ENCODE measurements at regions not wholly inside any gene's neighbourhood (a gene's known extent, or its start where the extent isn't known, plus 50 kb on each side); places are given as distances from the start of the nearest gene placed in this dataset.

DNA sequence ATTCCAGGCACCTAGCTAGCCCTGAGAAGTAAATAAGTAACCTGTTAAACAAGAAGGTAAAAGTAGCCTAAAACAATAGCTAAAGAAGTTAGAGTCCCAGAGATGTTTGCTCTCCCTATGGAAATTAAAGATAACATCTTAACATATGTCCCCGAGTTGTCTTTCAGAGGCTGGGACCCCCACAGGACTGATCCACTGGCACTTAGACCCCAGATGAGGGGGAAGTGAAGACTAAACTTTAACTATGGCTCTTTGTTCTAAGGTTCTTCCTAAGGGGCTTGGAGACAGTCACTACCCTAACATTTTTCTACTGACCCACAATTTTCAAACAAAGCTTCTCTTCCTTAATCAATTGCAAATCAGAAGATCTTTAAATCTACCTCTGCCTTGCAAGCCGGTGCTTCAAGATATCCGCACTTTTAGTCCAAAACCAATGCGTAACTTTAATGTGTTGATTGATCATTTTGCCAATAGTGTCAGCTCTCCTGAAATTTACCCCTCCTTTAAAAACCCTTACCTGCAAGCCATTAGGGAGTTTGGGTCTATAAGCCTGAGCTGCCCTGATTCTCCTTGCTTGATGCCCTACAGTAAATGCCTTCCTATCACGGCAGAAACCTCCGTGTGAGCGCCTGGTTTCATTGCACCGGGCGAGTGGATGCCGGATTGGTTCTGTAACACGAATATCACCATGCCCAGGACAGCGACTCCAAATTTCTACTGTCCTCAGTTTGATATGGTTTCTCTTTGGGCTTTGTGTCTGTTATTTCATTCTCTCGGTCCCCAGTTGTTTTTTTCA lies 404.4 kb downstream of the SIPA1L2 start:
- no peak for DNase-seq

DNA sequence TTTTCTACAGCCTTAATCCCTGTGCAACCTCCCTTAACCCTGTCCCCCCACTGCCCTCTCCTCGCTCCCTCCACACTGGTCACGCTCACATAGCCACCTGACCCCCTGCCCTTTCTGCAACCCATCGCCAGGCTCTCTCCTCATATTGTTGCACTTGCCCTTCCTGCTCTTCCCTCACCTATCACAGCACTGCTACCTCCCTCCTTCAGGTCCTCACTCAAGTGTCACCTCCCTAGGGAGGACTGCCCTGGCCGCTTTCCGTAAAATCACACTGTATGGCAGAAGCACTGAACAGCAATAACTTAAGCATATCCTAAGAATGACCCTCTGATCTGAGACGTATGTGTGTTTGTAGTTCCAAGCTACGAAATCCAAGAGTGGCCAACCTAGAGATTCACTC lies 406.0 kb downstream of the SIPA1L2 start:
- DNase-seq = no peak

DNA sequence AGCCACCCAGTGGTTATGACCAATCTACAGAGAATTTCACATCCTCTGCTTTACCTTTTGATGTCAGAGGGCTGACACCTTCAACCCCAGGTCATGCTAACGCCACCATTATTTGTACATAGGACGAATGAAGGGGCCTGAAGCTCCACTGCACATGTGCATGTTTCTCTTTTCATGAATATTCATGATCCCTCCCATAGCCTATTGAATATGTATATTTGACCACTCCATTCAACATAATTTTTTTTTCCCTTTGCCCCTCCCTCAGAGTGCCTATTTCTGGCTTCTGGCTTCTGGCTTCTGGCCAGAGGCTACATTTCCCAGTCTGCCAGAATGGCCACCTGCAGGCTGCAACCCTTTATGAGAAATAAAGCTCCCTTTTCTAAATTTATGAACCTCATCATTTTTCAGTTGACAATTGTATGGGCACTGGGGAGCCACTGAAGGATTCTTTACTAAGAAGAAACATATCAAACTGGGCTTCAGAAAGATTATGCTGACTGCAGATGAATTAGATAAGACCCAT lies 406.7 kb downstream of the SIPA1L2 start:
- no peak for DNase-seq

DNA sequence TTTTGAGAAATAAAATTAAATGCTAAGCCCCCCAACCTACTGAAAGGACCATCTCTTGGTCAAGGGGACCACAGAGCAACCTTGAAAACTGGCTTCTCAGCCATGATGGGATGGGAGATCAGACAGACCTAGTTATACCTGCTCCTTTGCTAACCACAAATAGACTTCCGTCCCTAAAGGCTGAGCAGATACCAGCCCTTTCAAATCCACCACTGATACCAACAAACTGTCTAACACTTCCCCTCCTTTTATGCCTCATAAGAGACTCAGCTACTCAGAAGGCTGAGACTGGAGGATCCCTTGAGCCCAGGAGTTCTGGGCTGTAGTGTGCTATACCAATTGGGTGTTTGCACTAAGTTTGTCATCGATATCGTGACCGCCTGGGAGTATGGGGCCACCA lies 407.3 kb downstream of the SIPA1L2 start:
- DNase-seq = no peak

DNA sequence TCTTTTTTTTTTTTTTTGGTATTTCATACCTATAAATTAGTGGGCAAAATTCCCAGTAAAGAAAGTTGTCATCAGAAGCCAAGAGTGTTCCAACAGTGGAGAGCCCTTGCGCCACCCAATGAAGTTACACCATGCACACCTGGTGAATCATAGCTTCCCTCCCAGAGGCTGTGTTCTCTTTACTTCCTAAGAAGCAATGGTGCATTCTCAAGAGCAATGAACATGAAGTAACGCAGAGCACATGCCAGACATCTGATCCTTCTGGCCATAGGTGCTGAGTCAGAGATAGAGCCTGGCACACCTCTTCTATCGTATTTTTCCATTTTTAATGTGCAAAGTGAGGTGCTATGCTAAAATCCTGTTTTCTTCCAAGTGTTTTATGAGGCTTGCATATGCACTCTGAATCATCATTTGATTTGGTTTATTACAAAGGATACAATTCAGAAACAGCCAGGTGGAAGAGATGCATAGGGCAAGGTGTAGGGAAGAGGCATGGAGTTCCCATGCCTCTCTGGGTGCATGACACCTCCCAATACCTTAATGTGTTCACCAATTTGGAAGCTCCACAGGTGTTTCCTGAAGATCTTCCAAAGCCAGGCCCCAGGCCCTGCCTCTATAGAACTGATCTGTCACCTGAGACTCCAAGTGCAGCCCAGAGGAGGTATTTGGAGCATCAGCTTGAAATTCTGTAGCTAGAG lies 408.0 kb downstream of the SIPA1L2 start:
- peak; percentile 85 for DNase-seq

DNA sequence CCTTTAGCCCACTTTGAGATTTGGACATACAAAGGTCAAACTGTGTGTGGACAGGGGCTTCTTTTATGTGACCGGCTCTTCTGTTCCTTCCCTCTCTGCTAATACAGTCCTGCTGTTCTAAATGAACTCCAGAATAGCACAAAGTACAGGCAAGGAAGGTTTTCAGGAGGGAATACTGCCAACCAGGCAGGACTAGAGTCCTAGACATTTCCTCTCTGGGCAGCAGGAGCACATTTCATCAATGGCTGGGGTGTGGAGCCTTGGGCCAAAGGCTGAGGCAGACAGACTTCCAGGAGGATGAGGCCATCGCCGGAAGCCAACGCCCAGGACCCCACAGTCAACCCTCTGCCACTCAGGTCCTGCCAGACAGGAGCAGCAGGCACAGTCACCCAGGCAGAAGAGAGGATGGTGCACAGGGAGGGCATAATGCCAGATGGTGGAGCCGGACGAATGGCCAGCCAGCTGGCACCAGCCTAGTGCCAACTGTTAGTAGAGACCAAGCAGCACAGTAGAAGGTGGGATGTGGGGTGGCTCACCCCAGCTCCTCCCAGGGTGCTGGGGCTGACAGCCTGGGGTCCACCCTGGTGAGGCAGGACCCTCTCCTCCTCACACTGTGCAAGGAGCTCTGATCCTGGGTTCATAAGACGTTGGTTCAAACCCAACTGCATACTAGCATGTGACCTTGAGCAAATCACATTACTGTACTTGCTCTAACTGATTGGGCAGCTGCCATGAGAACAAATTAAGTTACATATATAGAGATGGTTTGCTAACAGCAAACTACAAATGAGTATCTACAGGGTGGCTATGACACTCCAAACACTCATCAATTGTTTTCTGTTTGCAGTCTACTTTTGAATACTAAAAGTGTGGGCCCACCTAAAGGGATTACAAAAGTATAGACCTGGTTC lies 410.7 kb downstream of the SIPA1L2 start:
- DNase-seq = peak; percentile 35

DNA sequence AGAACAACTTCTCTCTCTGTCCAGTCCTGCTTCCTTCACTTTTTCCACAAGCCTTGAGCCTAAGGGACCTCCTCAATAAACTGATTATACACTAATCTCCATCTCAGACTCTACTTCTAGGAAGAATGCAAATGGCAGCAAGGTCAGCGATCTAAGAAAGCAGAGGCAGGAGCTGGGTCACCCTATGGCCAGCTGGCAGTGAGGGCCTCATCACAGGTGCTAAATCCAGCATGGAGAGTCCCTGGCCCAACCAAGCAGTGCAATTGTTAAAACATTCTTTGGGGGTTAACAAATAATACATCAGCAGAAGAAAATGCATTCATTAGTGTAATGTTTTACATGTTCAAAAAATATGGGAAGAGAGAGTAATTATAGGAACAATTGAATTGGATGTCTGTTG lies 416.0 kb downstream of the SIPA1L2 start:
- no peak for DNase-seq

DNA sequence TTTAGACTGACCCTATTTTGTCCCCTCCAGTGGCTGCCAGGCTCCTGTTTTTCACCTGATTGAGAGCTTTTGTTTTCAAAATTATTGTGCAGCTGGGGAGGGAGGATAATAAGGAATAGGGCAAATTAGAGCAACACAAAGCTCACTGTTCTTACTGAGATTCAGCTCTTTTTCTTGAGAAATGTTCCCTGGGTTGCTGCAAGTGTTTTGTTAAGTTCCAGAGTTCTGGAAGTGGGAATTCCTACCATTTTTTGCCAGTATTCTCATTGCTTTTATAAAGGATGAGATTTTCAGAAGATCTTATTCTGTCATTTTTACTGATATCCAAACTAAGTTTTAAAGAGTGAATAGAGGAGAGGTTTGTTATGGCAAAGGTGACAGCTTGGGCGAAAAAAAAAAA lies 417.7 kb downstream of the SIPA1L2 start:
- no peak for DNase-seq

DNA sequence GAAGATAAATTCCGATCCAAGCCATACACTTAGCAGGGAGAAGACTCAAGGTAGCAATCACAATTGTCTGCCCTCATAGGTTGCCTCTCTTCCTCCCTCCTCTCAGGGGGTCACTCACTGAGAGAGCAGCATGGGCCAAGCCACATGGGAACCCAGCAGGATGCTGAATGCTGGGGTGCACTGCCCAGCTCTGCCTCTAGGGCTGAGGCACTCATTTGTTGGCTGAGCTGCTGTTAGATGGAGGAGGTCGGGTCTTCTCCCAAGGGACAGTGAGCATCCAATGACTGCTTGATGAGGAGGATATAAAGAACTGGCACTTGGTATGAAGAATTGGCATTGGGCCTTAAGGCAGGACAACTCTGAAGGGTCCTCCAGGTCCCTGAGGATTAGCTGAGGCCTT lies 418.8 kb downstream of the SIPA1L2 start:
- DNase-seq = no peak

DNA sequence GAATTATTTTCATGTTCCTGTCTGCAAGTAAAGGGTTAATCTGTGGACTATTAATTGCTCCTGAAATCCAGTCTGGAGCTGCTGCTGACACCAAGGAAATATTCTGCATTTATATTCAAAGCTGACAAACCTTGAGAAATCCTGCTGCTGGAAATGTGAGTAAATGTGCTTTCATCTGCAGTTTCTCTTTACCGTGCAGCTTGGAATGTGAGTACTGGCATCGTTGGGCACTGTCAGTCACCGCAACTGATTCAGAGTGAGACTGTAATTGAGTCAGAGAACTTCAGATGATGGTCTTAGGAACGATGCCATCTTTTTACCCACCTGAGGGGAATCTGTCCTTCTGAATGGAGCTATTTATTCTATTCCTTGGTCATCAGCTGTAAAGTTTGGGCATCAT lies 420.6 kb downstream of the SIPA1L2 start:
- no peak for DNase-seq

DNA sequence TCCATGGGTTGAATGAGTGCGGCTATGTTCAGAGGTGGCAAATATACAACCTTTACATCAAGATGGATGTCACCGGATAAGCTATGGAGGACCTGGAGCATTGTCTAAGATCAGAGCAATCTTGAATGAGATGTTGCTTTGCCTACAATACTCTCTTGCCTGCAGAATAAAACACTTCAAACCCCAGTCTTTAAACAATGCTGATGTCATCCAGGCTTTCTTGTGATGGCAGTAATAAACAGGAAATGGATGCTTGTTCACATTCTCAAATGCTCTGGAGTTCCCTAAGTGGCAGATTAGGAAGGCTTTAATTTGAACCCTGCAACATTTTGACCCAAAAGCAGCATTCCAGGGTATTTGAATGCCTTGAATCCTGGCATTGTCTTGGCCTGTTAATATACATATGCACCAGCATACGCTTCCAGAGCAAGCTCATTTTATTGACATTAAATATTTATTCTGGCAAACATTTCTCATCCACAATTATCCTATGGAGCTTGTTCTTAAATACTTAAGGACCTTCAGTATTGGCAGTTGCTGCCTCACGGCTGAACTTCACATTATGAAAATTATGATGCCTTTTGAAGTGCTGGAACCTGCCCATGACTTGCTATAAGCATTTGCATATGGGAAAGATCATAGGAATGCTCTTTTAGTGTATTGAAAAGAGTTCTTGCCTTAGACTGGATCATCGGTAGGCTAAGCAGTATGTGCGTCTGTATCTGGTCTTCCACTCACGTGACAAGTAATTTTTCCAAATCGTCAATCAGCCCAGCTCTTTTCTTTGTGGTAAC lies 422.7 kb downstream of the SIPA1L2 start:
- DNase-seq = no peak

DNA sequence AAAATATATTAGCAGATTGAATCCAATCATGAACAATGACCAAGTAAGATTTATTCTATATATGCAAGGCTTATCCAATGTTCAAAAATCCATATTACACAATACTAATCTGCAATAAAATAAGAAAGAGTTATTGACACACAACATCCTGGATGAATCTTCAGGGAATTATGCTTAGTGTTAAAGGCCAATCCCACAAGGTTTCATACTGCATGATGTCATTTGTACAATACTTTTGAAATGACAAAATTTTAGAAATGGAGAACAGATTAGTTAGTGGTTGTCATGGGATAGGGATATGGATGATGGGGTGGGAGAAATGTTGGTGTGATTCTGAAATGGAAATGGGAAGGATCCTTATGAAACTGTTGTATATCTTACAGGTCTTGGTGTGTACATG lies 425.7 kb downstream of the SIPA1L2 start:
- DNase-seq = no peak

DNA sequence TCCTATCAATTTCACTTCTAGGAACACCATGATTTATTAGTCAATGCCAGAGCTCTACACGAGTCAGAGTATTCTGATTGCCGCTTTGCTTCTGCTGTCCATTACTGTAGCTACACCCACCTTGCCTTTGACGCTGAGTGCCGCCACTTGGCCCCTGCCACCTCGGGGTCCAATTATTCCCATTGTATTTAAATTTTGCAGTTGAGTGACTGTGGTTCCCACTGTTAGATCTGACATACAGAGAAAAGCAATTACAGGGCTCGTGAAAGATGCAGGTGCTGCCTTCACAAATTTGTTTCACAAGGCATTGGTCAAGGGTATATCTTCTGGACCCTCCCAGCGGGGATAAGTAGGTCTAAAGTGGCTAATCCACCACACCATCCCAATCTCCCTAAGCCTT lies 428.9 kb downstream of the SIPA1L2 start:
- DNase-seq = no peak

DNA sequence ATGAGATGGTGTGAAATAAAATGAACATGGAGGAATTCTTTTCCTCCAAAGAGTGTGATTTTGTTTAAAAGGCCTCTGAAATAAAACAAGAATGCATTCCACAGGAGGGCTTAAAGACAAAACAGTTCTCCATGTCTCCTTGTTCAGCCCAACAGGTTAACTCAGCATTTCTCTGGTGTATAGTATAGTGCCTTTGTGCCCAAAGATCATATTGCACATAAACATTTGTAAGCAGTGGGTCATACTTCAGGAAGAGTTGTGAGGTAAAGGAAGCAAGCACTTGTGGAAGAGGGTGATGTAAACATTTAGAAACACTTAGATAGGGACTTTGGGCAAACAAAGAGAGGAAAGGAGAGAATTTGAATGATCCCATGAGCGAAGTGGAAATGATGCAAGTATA lies 433.9 kb downstream of the SIPA1L2 start:
- no peak for DNase-seq

DNA sequence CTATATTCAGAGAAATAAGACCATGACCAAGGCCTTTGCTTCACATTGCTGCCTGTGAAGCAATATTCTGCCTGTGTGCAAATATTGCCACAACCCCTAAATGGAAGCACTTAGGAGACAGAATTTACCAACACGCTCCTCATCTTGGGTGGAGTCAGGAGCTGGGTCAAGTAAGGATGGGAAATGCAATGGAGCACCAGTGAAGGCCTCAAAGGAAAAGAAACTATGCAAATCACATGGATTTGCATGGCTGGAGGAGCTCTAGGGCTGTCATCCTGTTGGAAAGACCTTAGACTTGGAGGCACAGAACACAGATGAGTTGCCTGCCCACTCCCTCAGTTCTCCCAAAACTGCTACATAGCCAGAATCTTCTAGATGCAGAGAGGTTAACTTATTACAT lies 435.5 kb downstream of the SIPA1L2 start:
- no peak for DNase-seq

DNA sequence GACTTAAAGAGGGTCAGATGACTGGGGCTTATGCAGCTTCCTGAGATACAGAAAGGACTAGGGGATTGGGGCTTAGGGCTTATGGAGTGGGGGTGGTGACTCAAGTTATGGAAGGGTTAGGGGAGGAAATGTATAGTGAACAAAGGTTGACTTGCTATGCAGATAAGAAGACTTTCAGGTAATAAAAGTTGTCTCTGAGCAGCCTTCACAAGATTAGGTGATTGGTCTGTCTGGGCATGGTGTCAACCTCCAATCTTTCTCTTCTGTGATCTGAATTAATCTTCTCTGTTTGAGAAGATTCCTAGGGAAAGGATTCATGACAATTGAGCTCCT lies 436.5 kb downstream of the SIPA1L2 start:
- no peak for DNase-seq

DNA sequence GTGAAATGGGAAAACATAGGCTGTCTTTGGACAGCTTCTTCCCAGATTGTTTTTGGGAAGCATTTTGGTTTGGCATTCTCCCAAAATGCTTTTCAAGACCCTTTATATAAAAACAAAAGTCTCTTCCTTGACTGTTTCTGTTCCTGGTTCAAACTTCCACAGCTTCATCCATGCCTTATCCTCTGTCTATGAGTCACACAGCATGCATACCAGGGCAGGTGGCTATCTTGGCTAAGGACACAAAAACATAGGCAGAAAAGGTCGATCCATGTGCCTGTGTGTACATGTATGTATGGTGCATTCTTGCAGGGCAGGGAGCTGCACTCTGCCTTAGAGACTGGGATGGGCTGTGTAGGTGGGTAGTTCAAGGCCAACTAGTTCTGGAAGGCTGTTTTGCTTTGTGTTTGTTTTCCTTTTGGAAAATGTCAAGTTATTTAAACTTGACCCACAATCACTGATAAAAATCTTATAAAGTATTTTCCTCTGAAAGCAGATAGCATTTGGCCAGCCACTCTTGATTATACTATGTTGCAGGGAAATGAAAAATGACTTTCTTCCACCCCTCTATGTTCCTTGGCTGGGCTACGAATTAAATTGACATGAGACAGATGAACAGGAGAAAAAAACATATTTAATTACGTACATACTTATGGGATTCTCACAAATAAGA lies 437.0 kb downstream of the SIPA1L2 start:
- no peak for DNase-seq

DNA sequence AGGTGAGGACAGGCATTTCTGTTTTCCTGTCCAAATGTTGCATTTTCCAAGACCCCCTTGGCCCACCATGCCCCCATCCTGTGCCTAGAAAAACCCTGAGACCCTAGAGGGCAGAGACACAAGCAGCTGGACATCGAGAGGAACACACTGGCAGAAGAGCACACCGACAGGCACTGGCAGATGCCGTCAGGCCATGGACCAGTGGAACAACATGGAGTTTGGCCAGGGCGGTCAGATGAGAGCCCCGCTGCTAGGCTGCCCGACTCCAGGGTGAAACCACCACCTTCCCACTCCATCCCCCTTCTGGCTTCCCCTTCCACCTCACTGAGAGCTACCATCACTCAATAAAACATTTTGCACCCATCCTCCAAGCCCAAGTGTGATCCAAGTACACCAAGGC lies 438.4 kb downstream of the SIPA1L2 start:
- no peak for DNase-seq

DNA sequence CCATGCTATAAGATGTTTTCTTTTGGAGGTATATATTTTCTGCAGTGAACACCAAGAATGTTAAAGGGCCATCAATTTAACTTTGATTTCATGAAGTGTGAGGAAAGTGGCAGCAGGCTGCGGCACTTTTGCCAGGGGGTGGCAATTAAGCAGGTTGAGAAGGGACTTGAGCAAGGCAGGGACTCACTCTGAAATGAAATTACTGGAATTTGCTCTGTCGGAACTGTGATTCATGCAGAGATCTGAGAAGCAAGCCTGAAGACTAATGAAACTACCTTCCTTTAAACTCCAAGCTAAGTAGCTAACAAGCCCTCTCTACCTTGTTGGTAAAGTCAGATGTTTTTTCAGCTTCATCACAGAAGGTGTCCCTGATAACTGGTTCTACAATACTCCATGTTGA lies 441.6 kb downstream of the SIPA1L2 start:
- no peak for DNase-seq

DNA sequence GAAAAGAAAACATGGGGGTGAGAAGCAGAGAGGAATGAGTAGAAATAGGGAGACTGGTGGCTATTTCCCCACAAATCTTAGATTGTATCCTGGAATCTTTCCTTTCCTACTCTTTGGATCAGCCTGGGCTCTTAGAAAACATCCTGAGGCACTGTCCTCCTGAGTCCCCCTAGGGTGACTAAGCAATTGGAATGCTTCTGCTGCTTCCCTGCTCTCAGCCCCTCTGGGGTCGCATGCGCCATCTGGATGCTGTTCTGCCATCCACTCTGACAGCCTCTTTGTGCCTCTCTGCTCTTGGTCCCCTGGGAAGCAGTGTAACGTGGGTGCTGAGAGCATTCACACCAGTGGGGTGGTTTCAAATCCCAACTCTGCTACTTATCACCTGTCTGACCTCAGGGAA lies 443.0 kb downstream of the SIPA1L2 start:
- DNase-seq = peak; percentile 86

DNA sequence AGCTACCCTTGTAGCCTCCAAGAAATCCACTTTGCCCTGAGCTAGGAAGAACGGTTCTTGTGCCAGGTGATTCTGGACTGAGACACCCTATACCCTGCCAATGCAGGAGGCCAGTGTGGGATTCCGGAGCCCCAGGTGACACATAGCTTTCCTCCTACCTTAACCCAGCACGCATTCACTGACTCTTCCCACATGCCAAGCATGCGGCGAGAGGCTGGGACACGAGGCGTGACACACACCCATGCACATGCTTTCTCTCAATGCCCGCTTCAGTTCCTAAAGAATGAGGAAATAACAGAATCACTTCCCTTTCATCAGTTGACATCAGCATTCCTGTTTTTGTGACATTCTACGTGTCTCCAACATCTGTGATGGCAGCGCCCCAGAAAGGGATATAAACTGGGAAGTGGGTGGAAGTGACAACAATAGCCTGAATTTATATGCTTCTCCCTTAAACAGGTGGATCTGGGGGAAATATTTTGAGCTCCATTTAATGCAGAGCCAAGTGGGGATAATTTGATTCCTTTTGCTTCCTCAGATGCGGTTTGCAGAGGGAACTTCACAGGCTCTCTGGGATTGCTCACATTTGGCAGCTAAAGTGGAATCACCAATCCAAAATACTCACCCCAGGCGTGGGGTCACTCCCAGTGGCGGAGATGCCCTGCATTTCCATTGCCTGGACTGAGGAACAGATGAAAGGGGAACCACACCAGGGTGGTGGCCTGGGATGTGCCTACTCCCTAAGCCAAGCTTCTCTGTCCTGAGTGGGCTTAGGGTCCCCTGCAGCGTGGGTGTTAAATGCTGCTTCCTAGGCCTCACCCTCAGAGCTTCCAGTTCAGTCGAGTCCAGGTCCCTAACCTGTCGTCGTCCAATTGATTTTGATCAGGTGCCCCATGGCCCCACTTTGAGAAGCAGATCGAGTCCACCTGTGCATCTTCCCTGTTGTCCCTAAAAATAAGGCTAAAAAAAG lies 445.1 kb downstream of the SIPA1L2 start:
- no peak for DNase-seq

Data from NCI-H2171 treated with DMSO at 0.1 percent for 48 hours (cell line).